Activated T-helper 1 cell treated with anti-CD3 and anti-CD28 coated beads, Interleukin-12 subunit alpha, Interleukin-12 subunit beta, Interleukin-2, Interleukin-4 antibody, amounts not matched to agents 30 ng/mL and 10 ng/mL and 1 ng/mL, durations not matched to agents 14 hours and 24 hours and 36 hours (primary cell): ENCODE measurements at regions not wholly inside any gene's neighbourhood (a gene's known extent, or its start where the extent isn't known, plus 50 kb on each side); places are given as distances from the start of the nearest gene placed in this dataset.

Experiments
- DNase-seq: peaks from one replicate; pipeline ENCODE4 v3.0.0; 2021; ENCODE audit warnings: low spot score
- H3K27ac Mint-ChIP-seq: one replicate; pipeline ENCODE4 v1.8.0; 2021; ENCODE audit warnings: mild to moderate bottlenecking, mixed read lengths
- H3K27me3 Mint-ChIP-seq: one replicate; pipeline ENCODE4 v1.8.0; 2022; ENCODE audit warnings: mild to moderate bottlenecking, moderate library complexity, mixed read lengths; ENCODE audit not compliant: insufficient read depth
- H3K36me3 Mint-ChIP-seq: one replicate; pipeline ENCODE4 v1.8.0; 2021; ENCODE audit warnings: low read depth, mixed read lengths
- H3K4me1 Mint-ChIP-seq: one replicate; pipeline ENCODE4 v1.8.0; 2021; ENCODE audit warnings: low read depth, mixed read lengths
- H3K4me3 Mint-ChIP-seq: one replicate; pipeline ENCODE4 v1.8.0; 2021; ENCODE audit warnings: mild to moderate bottlenecking, moderate library complexity, mixed read lengths
- H3K9me3 Mint-ChIP-seq: one replicate; pipeline ENCODE4 v1.8.0; 2021; ENCODE audit warnings: mixed read lengths
- intact Hi-C: fragments of 100-400 bp; cut with micrococcal nuclease; formaldehyde crosslinking; loops from one replicate; pipeline ENCODE4 v1.15.1; 2024

DNA sequence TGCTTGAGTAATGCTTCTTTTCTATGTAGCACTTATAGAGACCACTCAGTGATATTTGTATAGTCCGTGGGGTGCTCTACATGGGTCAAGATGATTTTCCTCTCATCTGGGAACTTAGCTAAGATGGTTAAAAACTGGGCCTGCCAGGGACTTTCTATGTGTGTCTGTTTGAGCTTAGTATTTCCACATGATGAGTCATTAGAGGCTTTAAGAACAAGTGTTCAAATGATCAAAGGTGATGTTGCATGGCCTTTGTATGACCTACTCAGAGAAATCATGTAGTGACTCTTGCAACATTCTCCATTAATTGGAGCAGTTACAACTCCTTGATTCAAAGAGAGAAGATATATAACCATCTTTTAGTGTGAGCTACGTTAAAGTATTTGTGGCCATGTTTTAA, 1480.5 kb upstream of the IGFBP7 start:
- no peak for DNase-seq
- Mint-ChIP-seq H3K9me3 (peaks cover 9% of the 10 kb centered on the region), H3K4me1 (no peaks in the 10 kb centered on the region), H3K27ac (no peak overlapping the region), H3K27me3 (no peaks in the 10 kb centered on the region), H3K4me3 (no peak overlapping the region), H3K36me3 (no peaks in the 10 kb centered on the region)
- intact Hi-C loops, result no loop called here

GRCh38 chr4:58587856-58588255, 1477.7 kb upstream of the IGFBP7 start:
- DNase-seq, result no peak
- Mint-ChIP-seq H3K4me1 (no peaks in the 10 kb centered on the region), H3K27me3 (no peaks in the 10 kb centered on the region), H3K4me3 (no peak overlapping the region), H3K36me3 (no peaks in the 10 kb centered on the region), H3K9me3 (peaks cover 11% of the 10 kb centered on the region), H3K27ac (no peak overlapping the region)
- intact Hi-C loops, result no loop called here

GRCh38 chr4:58566260-58566659, 1456.1 kb upstream of the IGFBP7 start:
- Mint-ChIP-seq H3K36me3 (no peaks in the 10 kb centered on the region), H3K9me3 (no peaks in the 10 kb centered on the region), H3K4me1 (no peaks in the 10 kb centered on the region), H3K4me3 (no peak overlapping the region), H3K27me3 (no peaks in the 10 kb centered on the region), H3K27ac (no peak overlapping the region)
- intact Hi-C loops, result no loop called here
- DNase-seq, result no peak

DNA sequence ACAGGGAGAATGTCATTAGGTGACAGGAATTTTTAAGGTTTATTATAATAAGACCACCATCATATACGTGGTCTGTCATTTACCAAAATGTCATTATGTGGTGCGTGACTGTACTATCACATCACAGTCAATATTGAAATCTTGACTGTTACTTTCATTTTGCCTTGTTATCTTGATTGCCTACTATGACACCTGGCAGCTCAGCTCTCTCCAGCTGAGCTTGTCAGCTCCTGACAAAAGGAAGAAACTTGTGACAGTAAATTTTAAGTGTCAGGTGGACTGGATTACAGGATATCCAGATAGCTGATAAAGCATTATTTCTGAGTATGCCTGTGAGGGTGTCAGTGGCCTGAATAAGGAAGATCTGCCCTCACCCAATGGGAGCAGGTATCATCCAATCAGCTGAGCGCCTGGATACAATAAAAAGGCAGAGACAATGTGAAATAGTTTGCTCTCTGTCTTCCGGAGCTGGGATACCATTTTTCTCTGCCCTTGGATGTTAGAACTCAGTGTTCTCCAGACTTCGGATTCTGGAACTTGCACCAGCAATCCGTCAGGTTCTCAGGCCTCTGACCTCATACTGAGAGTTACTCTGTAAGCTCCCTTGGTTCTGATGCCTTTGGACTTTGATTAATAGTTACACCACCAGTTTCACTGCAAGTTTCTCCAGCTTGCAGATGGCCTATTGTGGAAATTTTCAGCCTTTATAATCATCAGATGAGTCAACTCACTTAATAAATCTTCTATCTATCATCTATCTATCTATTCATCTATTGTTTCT, 1454.7 kb upstream of the IGFBP7 start:
- Mint-ChIP-seq H3K27ac (no peak overlapping the region), H3K4me1 (no peaks in the 10 kb centered on the region), H3K4me3 (no peak overlapping the region), H3K27me3 (no peaks in the 10 kb centered on the region), H3K9me3 (no peaks in the 10 kb centered on the region), H3K36me3 (no peaks in the 10 kb centered on the region)
- DNase-seq, result no peak
- intact Hi-C loops, result no loop called here

DNA sequence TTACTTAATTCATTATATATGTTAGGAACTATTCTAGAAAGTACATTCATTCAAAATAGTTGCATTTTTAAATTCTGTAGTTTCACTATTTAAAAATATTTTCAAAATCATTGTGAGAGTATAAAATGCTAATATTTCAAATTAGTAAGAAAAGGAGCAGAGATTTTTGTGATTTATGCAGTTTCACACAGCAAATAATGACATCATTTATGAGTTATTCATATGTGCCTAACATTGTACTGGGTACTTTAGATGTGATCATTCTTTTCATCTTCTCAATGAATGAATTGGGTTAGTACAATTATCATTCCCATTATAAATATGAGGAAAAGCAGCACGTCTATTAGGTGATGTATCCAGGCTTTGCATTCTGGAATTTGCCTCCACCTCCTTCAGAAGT, 1451.0 kb upstream of the IGFBP7 start:
- no peak overlapping the region for H3K4me3 Mint-ChIP-seq
- H3K4me1 Mint-ChIP-seq, result no peaks in the 10 kb centered on the region
- no peaks in the 10 kb centered on the region for H3K27me3 Mint-ChIP-seq
- no peak for DNase-seq
- H3K9me3 Mint-ChIP-seq, result no peaks in the 10 kb centered on the region
- no peaks in the 10 kb centered on the region for H3K36me3 Mint-ChIP-seq
- intact Hi-C loops, result no loop called here
- H3K27ac Mint-ChIP-seq, result no peak overlapping the region

DNA sequence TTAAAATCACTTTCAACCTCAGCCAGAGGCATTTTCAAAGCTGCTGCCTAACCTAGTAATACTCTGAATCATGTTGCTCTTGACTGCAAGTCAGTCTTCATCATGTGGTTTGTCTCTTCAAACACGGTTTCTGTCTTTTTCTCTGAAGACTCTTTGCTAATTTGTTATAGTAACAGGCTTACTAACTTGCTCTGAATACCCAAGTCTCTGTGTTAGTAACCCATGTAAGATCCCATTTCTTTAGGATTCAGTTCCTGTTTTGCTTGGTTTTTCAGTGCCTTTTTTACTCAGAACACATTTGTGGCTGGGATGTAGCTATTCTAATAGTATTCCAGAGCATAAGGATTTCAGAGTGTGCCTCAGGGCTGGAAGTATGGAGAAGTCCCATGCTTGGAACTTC, 1450.6 kb upstream of the IGFBP7 start:
- H3K4me3 Mint-ChIP-seq, result no peak overlapping the region
- no peaks in the 10 kb centered on the region for H3K36me3 Mint-ChIP-seq
- H3K9me3 Mint-ChIP-seq, result no peaks in the 10 kb centered on the region
- intact Hi-C loops, result no loop called here
- no peak for DNase-seq
- H3K27me3 Mint-ChIP-seq, result no peaks in the 10 kb centered on the region
- no peaks in the 10 kb centered on the region for H3K4me1 Mint-ChIP-seq
- H3K27ac Mint-ChIP-seq, result no peak overlapping the region

GRCh38 chr4:58553679-58554078, 1443.5 kb upstream of the IGFBP7 start:
- Mint-ChIP-seq H3K36me3 (no peaks in the 10 kb centered on the region), H3K27me3 (no peaks in the 10 kb centered on the region), H3K9me3 (peaks cover 3% of the 10 kb centered on the region), H3K4me3 (no peak overlapping the region), H3K27ac (no peak overlapping the region), H3K4me1 (no peaks in the 10 kb centered on the region)
- intact Hi-C loops, result no loop called here
- DNase-seq, result no peak

GRCh38 chr4:58553031-58553430, 1442.8 kb upstream of the IGFBP7 start:
- no peaks in the 10 kb centered on the region for H3K36me3 Mint-ChIP-seq
- intact Hi-C loops, result no loop called here
- DNase-seq, result no peak
- H3K4me3 Mint-ChIP-seq, result no peak overlapping the region
- H3K27ac Mint-ChIP-seq, result no peak overlapping the region
- H3K27me3 Mint-ChIP-seq, result no peaks in the 10 kb centered on the region
- no peaks in the 10 kb centered on the region for H3K4me1 Mint-ChIP-seq
- H3K9me3 Mint-ChIP-seq, result peaks cover 3% of the 10 kb centered on the region

DNA sequence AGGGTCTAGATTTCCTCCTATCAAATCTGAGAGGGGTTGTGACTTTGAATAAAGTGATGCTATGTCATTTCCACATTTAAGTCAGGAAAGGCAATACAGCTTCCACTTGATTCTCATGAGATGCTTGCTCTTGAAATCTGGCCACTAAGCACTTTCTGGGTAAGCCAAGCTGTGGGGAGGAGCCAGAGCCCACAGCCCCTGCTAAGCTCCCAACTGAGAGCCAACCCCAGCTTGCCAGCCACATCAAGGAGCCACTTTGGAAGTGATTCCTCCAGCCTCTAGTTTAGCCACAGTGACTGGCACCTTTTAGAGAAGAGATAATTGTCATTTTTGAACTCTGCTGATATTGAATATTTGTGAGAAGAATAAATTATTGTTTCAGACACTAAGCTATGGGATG, 1441.5 kb upstream of the IGFBP7 start:
- no peak overlapping the region for H3K27ac Mint-ChIP-seq
- H3K4me1 Mint-ChIP-seq, result no peaks in the 10 kb centered on the region
- no peak for DNase-seq

GRCh38 chr4:58543465-58543864, 1433.3 kb upstream of the IGFBP7 start:
- Mint-ChIP-seq H3K9me3 (peaks cover 23% of the 10 kb centered on the region), H3K27ac (no peak overlapping the region), H3K4me3 (no peak overlapping the region), H3K36me3 (no peaks in the 10 kb centered on the region), H3K27me3 (no peaks in the 10 kb centered on the region), H3K4me1 (no peaks in the 10 kb centered on the region)
- no peak for DNase-seq
- intact Hi-C loops, result no loop called here

More for the DNA sequence above, 1441.5 kb upstream of the IGFBP7 start:
- H3K9me3 Mint-ChIP-seq, result peaks cover 3% of the 10 kb centered on the region
- no peaks in the 10 kb centered on the region for H3K36me3 Mint-ChIP-seq
- H3K27me3 Mint-ChIP-seq, result no peaks in the 10 kb centered on the region
- no peak overlapping the region for H3K4me3 Mint-ChIP-seq
- intact Hi-C loops, result no loop called here

DNA sequence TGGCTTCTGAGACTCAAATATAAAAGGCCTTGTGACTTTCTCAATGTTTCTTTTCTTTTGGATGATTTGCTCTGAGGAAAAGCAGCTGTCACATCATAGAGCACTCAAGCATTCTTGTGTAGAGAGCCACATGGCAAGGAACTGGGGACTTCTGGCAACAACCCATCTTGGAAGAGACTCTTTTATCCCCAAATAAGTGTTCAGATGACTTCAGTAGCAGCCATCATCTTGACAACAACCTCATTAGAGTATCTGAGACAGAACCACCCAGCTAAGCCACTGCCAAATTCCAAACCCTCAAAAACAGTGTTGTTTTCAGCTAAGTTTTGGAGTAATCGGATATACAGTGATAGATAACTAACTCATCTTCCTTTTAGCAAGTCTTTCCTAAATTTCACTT, 1431.7 kb upstream of the IGFBP7 start:
- Mint-ChIP-seq H3K27me3 (no peaks in the 10 kb centered on the region), H3K4me3 (no peak overlapping the region), H3K9me3 (peaks cover 28% of the 10 kb centered on the region), H3K36me3 (no peaks in the 10 kb centered on the region), H3K4me1 (no peaks in the 10 kb centered on the region), H3K27ac (no peak overlapping the region)
- DNase-seq, result no peak
- intact Hi-C loops, result no loop called here

DNA sequence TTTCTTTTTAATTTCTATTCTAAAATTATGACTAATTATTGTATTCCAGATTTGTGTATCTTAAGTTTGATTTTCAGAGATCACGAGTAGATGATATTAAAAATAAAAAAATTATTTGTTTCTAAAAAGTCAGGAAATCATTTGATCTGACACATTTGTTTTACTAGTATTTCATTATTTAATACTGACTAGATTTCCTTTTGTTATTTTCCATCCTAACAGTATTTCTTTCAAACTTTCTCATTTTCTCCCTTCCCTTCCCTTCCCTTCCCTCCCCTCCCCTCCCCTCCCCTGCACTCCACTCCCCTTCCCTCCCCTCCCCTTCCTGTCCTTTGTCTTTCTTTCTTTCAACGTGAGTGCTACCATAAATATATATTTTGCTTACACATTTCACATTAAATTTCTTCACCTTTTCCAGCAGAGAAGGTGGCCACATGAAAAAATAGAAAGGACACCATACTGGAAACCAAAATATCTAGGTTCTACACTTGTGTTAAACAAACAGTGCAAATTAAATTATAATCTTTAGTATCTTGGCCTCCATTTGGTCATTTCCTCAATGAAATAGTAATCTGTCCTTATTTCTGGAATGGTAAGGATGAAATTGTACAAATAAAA, 1412.7 kb upstream of the IGFBP7 start:
- Mint-ChIP-seq H3K27me3 (no peaks in the 10 kb centered on the region), H3K27ac (no peak overlapping the region), H3K36me3 (no peaks in the 10 kb centered on the region), H3K4me3 (no peak overlapping the region), H3K9me3 (peaks cover 3% of the 10 kb centered on the region), H3K4me1 (no peaks in the 10 kb centered on the region)
- intact Hi-C loops, result no loop called here
- DNase-seq, result no peak

DNA sequence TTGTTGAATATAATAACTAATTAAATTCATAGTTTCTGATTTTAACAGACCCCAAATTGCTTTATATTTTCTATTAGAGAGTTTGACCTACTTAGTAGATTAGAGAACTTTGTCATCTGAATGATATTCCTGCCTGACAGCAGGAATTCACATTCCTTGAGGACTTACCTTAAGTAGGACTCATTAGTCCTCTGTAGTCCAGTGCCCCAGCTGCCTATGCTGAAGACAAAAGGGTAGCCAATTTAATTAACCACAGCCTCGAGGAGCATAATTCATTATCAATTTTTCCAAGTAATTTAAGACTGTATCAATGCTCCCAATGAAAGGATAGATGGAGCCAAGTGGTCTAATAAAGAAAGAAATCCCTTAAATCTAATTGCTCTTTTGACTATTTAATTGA, 1405.0 kb upstream of the IGFBP7 start:
- Mint-ChIP-seq H3K36me3 (no peaks in the 10 kb centered on the region), H3K9me3 (peaks cover 6% of the 10 kb centered on the region), H3K27ac (no peak overlapping the region), H3K27me3 (no peaks in the 10 kb centered on the region), H3K4me1 (no peaks in the 10 kb centered on the region), H3K4me3 (no peak overlapping the region)
- intact Hi-C loops, result no loop called here
- no peak for DNase-seq

- H3K36me3 Mint-ChIP-seq, result no peaks in the 10 kb centered on the region
- no peaks in the 10 kb centered on the region for H3K4me1 Mint-ChIP-seq
- peaks cover 3% of the 10 kb centered on the region for H3K9me3 Mint-ChIP-seq
- no peak for DNase-seq
- intact Hi-C loops, result no loop called here
- no peak overlapping the region for H3K4me3 Mint-ChIP-seq
- H3K27me3 Mint-ChIP-seq, result no peaks in the 10 kb centered on the region
- no peak overlapping the region for H3K27ac Mint-ChIP-seq
These were observed 1404.1 kb upstream of the IGFBP7 start for GRCh38 chr4:58514299-58514698.
